IPS DF 6.9 (cell line): ENCODE measurements at regions not wholly inside any gene's neighbourhood (a gene's known extent, or its start where the extent isn't known, plus 50 kb on each side); places are given as distances from the start of the nearest gene placed in this dataset.

ENCODE experiments used
- DNase-seq: peaks from one replicate; pipeline ENCODE4 v3.0.0-alpha.2; 2013; ENCODE audit warnings: low read depth, low spot score
- H3K27ac ChIP-seq: one replicate; pipeline ENCODE4 v1.5.1; 2013; ENCODE audit warnings: low read length, control low read depth
- H3K27me3 ChIP-seq: 2 replicates; pipeline ENCODE4 v1.6.1; 2013; ENCODE audit warnings: mild to moderate bottlenecking, low read length; ENCODE audit not compliant: control insufficient read depth, insufficient read depth
- H3K36me3 ChIP-seq: 2 replicates; pipeline ENCODE4 v1.6.1; 2013; ENCODE audit warnings: low read length; ENCODE audit not compliant: control insufficient read depth, insufficient read depth
- H3K4me1 ChIP-seq: 2 replicates; pipeline ENCODE4 v1.6.1; 2013; ENCODE audit warnings: low read length; ENCODE audit not compliant: control insufficient read depth, insufficient read depth
- H3K4me3 ChIP-seq: 2 replicates; pipeline ENCODE4 v1.5.1; 2013; ENCODE audit warnings: mild to moderate bottlenecking, low read length
- H3K9me3 ChIP-seq: 2 replicates; pipeline ENCODE4 v1.6.1; 2013; ENCODE audit warnings: low read length, inconsistent platforms; ENCODE audit not compliant: control insufficient read depth, insufficient read depth
- WGBS: extraction: QIAGEN DNeasy Blood & Tissue Kit; methylation state at CpG from one replicate; pipeline ENCODE4 v1.1.7; 2013; ENCODE audit warnings: mixed read lengths, missing lambda C conversion rate; ENCODE audit not compliant: insufficient read length, insufficient coverage; 5-methylcytosine and 5-hydroxymethylcytosine counted together

DNA sequence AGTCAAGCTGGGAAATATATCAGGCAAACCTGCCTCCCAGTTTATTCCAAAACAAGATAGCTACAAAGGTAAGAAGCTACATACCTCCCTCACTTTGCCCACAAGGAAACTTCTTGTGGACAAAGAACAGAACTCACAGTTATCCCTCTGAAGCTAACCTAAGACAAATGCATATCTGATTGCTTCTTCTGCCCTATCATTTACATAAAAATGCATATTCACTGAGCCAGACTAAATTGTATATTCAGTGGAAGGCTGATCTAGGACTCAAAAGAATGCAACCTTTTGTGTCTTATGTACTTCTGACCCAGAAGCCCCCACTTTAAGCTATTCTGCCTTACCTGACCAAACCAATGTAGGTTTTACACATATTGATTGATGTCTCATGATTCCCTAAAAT lies 276.8 kb downstream of the HTR1A start:
- H3K4me3 ChIP-seq = no peak overlapping the region
- DNase-seq = no peak
- no peaks in the 10 kb centered on the region for H3K36me3 ChIP-seq
- H3K27me3 ChIP-seq = no peaks in the 10 kb centered on the region
- no peaks in the 10 kb centered on the region for H3K4me1 ChIP-seq
- H3K27ac ChIP-seq = no peak overlapping the region
- H3K9me3 ChIP-seq = no peaks in the 10 kb centered on the region

DNA sequence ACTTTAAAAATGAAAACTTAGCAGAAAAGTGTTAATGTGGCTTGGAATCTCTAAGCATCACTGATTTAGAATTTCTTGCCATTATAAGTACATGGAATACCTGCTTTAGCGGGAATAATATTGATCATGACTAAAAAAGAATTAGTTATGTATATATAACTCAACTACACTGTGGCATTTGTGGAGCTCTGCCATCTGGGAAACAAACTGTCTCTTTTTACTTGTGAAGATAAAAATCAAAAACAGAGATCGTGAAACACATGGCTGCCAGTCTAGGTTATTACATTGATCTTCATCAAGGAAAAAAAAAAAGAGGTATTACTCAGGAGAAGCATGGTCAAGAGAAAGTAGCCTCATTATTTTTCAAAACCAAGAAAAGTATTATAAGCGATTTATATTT lies 287.4 kb downstream of the HTR1A start:
- no CpG with 5 or more reads among the region's 3 CpGs for WGBS
- H3K4me1 ChIP-seq = no peaks in the 10 kb centered on the region
- H3K36me3 ChIP-seq = no peaks in the 10 kb centered on the region
- H3K27ac ChIP-seq = no peak overlapping the region
- no peak overlapping the region for H3K4me3 ChIP-seq
- DNase-seq = no peak
- H3K27me3 ChIP-seq = no peaks in the 10 kb centered on the region
- H3K9me3 ChIP-seq = no peaks in the 10 kb centered on the region

DNA sequence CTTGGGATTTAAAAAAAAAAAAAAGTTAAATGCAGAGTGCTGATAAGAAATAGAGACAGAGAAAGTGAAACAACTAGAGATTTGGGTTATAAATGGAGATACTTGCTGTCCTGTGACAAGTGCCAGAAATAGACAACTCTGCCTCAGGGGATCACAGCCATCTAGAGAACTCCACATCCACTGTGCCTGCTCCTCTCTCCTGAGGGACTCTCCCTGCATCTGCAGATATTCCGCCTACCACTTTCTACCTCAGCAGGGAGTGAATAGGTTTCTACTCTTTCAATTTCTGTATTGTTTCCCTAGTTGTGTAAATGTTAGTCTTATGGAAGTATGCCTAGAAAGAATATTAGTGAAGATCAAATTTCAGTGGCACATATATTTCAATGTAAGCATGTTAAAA lies 307.2 kb downstream of the HTR1A start:
- H3K27ac ChIP-seq = no peak overlapping the region
- DNase-seq = no peak

DNA sequence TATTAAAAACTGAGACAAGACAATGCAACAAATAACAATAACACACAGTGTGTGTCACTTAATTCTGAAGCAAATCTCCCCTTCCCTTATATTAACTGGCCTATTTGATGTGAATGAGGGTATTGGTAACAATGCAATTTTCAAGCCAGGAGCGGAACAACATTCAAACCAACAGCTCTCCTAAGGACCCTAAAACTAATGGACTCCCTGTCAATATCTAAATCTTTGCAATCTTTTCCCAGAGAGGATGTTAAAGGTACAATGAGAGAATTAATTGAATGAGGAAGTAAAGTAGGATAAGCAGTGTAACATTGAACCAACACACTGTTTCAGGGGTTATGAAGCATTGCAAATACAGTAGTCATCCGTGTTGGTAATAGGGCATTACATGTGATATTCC lies 311.7 kb downstream of the HTR1A start:
- H3K27ac ChIP-seq = no peak overlapping the region
- DNase-seq = no peak
- H3K4me3 ChIP-seq = no peak overlapping the region
- no CpG with 5 or more reads among the region's 2 CpGs for WGBS
- H3K36me3 ChIP-seq = no peaks in the 10 kb centered on the region
- H3K4me1 ChIP-seq = no peaks in the 10 kb centered on the region
- no peaks in the 10 kb centered on the region for H3K27me3 ChIP-seq
- H3K9me3 ChIP-seq = no peaks in the 10 kb centered on the region

More for the DNA sequence above, 307.2 kb downstream of the HTR1A start:
- no peaks in the 10 kb centered on the region for H3K9me3 ChIP-seq
- no peaks in the 10 kb centered on the region for H3K4me1 ChIP-seq
- no peak overlapping the region for H3K4me3 ChIP-seq
- no CpG with 5 or more reads among the region's 1 CpG for WGBS
- no peaks in the 10 kb centered on the region for H3K36me3 ChIP-seq
- H3K27me3 ChIP-seq = no peaks in the 10 kb centered on the region

DNA sequence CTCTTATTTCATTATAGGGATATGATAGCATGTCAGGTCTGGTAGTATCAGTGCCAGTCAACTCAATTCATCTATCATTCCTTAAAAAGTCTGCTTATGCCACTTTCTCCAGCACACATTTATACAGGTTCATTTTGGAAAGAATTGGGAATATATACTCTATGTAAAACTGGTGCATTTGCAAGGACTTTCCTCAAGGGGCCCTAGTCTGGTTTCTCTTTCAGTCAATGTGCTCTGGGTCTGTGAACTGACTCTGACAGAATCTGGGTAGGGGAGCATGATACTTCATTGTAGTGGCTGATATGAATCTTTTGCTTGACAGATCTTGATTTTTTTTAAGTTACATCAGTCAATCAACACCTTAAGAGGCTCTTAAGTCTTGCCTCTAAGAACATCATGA lies 313.9 kb downstream of the HTR1A start:
- no peaks in the 10 kb centered on the region for H3K36me3 ChIP-seq
- H3K4me1 ChIP-seq = no peaks in the 10 kb centered on the region
- H3K27me3 ChIP-seq = no peaks in the 10 kb centered on the region
- H3K4me3 ChIP-seq = no peak overlapping the region
- DNase-seq = no peak
- no peaks in the 10 kb centered on the region for H3K9me3 ChIP-seq
- no peak overlapping the region for H3K27ac ChIP-seq

DNA sequence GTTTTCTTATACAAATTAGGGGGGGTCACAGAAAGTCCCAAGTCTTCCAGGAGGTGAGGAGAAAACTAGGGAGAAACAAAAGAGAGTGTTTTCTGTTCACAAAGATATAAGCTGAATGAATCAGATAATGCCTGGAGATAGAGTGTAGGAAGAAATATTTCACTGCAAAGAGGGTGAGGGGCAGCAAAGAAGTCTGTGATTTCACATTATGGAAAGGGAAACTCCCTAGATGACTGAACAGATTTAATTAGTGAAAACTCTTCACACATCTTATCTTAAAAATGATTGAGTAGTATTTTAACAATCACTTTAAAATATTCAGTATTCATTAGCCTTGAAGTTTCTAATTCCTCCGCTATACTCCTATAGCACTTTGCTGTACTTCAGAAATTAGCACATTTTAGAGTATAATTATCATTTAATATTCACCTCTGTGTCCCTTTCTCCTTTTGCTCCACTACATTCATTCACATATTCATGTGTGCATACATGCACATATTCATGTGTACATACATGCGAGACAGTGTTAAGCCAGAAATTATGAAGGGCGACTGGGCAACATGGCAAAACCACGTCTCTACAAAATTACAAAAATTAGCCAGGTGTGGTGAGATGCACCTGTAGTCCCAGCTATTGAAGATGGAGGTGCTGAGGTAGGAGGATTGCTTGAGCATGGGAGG lies 332.2 kb downstream of the HTR1A start:
- H3K4me3 ChIP-seq = no peak overlapping the region
- DNase-seq = no peak
- no peaks in the 10 kb centered on the region for H3K36me3 ChIP-seq
- H3K4me1 ChIP-seq = no peaks in the 10 kb centered on the region
- no peaks in the 10 kb centered on the region for H3K27me3 ChIP-seq
- H3K27ac ChIP-seq = no peak overlapping the region
- H3K9me3 ChIP-seq = no peaks in the 10 kb centered on the region
- WGBS = no CpG with 5 or more reads among the region's 4 CpGs

DNA sequence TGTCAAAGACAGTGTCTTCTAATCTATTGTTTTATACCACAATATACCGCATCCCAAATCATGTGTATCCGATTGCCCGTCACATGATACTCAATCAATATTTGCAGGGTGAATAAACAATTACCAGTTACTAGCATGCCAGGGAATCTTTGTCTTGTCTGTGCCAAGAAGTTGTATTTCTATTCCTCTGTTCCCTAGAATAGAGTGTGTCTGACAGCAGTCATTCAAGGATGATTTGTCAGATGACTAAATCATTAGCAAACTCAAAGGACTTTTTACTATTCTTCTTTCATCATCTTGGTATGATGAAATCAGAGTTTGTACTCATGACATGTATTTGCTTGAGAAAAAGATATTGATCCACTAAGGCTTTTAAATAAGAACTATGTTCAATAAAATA lies 348.8 kb downstream of the HTR1A start:
- DNase-seq = no peak
- no CpG with 5 or more reads among the region's 3 CpGs for WGBS
- Histone ChIP-seq H3K9me3 (no peaks in the 10 kb centered on the region), H3K36me3 (no peaks in the 10 kb centered on the region), H3K4me1 (no peaks in the 10 kb centered on the region), H3K27ac (no peak overlapping the region), H3K27me3 (no peaks in the 10 kb centered on the region), H3K4me3 (no peak overlapping the region)

DNA sequence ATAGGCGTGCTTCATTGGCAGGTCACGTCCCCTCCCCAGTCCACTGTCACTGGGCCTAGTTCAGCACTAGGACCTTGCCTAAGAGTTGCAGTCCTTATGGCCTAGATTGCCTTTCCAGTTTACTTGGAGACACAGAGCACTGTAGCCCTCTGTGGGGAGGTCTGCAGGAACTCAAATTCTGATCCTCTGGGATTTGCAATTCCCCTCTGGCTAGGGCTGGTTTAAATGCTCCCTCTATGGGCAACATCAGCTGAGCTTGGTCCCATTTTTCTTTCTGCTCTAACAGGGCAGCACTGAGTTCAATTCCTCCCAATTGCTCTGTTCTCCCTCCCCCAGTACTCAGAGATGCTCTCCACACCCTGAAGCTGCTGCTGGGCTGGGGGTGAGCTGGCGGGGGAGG lies 358.2 kb downstream of the HTR1A start:
- no CpG with 5 or more reads among the region's 3 CpGs for WGBS
- Histone ChIP-seq H3K4me1 (no peaks in the 10 kb centered on the region), H3K27ac (no peak overlapping the region), H3K9me3 (no peaks in the 10 kb centered on the region), H3K36me3 (no peaks in the 10 kb centered on the region), H3K27me3 (no peaks in the 10 kb centered on the region), H3K4me3 (no peak overlapping the region)
- DNase-seq = no peak

DNA sequence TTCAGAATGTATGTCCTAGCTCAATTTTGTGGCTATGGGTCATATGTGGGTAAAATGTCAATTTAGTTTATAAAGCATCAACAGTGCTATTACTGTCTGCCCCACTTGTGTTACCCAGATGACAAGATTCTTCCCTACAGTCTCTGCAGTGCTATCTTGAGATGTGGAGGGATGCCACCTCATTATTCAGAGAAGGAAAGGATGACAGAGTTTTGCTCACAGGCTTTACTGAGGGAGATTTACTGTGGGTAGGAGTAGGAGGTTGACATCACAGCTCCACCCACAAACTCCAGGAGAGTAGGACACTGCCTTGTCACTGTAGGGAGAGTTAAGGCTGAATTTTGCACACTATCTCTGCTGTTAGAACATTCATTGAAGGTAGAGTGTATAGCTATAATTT lies 359.3 kb downstream of the HTR1A start:
- no peaks in the 10 kb centered on the region for H3K4me1 ChIP-seq
- no peak for DNase-seq

DNA sequence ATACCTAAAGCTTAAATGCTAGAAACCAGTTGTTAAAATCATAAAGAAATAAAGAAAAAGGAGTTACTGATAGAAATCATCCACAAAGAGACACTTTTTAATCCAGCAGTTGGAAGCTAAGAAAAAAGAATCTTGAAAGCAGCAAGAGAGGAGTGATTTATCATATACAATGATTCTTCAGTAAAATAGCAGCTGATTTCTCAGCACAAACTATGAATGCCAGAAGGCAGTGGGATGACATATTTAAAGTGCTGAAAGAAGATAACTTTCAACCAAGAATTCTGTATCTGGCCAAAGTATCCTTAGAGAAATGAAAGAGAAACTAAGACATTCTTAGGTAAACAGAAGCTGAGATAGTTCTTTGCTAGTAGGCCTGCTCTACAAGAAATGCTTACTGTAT lies 366.0 kb downstream of the HTR1A start:
- Histone ChIP-seq H3K27me3 (no peaks in the 10 kb centered on the region), H3K4me1 (no peaks in the 10 kb centered on the region)

More for the DNA sequence above, 359.3 kb downstream of the HTR1A start:
- Histone ChIP-seq H3K36me3 (no peaks in the 10 kb centered on the region), H3K27ac (no peak overlapping the region), H3K9me3 (no peaks in the 10 kb centered on the region), H3K4me3 (no peak overlapping the region), H3K27me3 (no peaks in the 10 kb centered on the region)

DNA sequence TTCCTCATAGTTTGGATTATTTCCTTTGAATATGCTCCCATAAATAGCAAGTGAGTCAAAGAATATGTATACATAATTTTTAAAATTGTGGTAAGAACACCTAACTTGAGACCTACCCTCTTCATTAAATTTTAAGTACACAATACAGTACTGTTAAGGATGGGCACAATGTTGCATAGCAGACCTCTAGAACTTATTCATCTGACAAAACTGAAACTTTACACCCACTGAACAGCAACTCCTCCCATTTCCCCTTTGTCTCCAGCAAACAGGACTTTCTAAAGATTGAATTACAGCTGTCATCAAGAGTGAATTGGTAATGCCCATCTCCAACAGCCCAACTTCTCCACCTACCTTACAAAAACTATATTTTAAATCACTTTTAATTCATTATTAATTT lies 388.9 kb downstream of the HTR1A start:
- H3K4me1 ChIP-seq = no peaks in the 10 kb centered on the region
- no peaks in the 10 kb centered on the region for H3K27me3 ChIP-seq
- H3K27ac ChIP-seq = no peak overlapping the region
- no peaks in the 10 kb centered on the region for H3K36me3 ChIP-seq
- H3K4me3 ChIP-seq = no peak overlapping the region
- no peak for DNase-seq
- H3K9me3 ChIP-seq = no peaks in the 10 kb centered on the region

More for the DNA sequence above, 366.0 kb downstream of the HTR1A start:
- DNase-seq = no peak
- H3K4me3 ChIP-seq = no peak overlapping the region
- no peaks in the 10 kb centered on the region for H3K36me3 ChIP-seq
- H3K9me3 ChIP-seq = no peaks in the 10 kb centered on the region
- H3K27ac ChIP-seq = no peak overlapping the region
